Lung (tissue), 11 donors: ENCODE measurements at regions not wholly inside any gene's neighbourhood (a gene's known extent, or its start where the extent isn't known, plus 50 kb on each side); places are given as distances from the start of the nearest gene placed in this dataset.

Experiments used
- ATAC-seq: fragments of 200-7000 bp; cut with Tn5 transposase; one replicate; pipeline ENCODE4 v1.9.1; 2020; ENCODE audit warnings: moderate number of reproducible peaks; ENCODE audit not compliant: insufficient read depth, low FRiP score
- DNase-seq, 3 donors: peaks; one replicate each; pipeline ENCODE4 v3.0.0-alpha.2; 2013 to 2017
- H3K27ac ChIP-seq, 2 donors: one replicate each; pipeline ENCODE4 v1.5.1; 2013; ENCODE audit warnings: mild to moderate bottlenecking in 2 of 2, moderate library complexity in 2 of 2, control low read depth in 1 of 2, inconsistent platforms in 1 of 2, low read depth in 1 of 2, low read length in 1 of 2
- H3K27me3 ChIP-seq, 3 donors: one replicate each; pipeline ENCODE4 v1.5.1; 2013; ENCODE audit warnings: low read length in 2 of 3; ENCODE audit not compliant: control insufficient read depth in 3 of 3, insufficient read depth in 3 of 3
- H3K36me3 ChIP-seq, 4 donors: one replicate each; pipeline ENCODE4 v1.5.1; 2013; ENCODE audit warnings: low read length in 4 of 4, mild to moderate bottlenecking in 1 of 4, moderate library complexity in 1 of 4; ENCODE audit not compliant: control insufficient read depth in 4 of 4, insufficient read depth in 4 of 4
- H3K4me1 ChIP-seq, 5 donors: one replicate each; pipeline ENCODE4 v1.5.1; 2013; ENCODE audit warnings: low read length in 5 of 5, mild to moderate bottlenecking in 2 of 5, moderate library complexity in 1 of 5; ENCODE audit not compliant: control insufficient read depth in 5 of 5, insufficient read depth in 5 of 5
- H3K4me3 ChIP-seq: one replicate; pipeline ENCODE4 v1.5.1; 2013; ENCODE audit warnings: mild to moderate bottlenecking, control low read depth, moderate library complexity
- H3K9ac ChIP-seq, 2 donors: one replicate each; pipeline ENCODE4 v1.5.1; 2013; ENCODE audit warnings: low read length in 2 of 2, control low read depth in 1 of 2; ENCODE audit not compliant: insufficient read depth in 1 of 2
- H3K9me3 ChIP-seq, 4 donors: one replicate each; pipeline ENCODE4 v1.5.1; 2013; ENCODE audit warnings: low read length in 3 of 4, mild to moderate bottlenecking in 1 of 4, moderate library complexity in 1 of 4; ENCODE audit not compliant: control insufficient read depth in 4 of 4, insufficient read depth in 3 of 4
- CTCF ChIP-seq: IDR thresholded peaks from 2 replicates; pipeline ENCODE4 v1.5.1; 2012; ENCODE audit warnings: mild to moderate bottlenecking; ENCODE audit errors: control extremely low read depth, extremely low read depth
- WGBS, 2 donors: extraction: QIAGEN DNeasy Blood & Tissue Kit; methylation state at CpG; one replicate each; pipeline ENCODE4 v1.1.7; 2013; 5-methylcytosine and 5-hydroxymethylcytosine counted together
- donor health status: control.
- donor health status: control.
- donor health status: Bipolar disorder and iron deficiency.
- donor health status: healthy.
- donor health status: DM: yes; HTN: yes; CAD: no.

DNA sequence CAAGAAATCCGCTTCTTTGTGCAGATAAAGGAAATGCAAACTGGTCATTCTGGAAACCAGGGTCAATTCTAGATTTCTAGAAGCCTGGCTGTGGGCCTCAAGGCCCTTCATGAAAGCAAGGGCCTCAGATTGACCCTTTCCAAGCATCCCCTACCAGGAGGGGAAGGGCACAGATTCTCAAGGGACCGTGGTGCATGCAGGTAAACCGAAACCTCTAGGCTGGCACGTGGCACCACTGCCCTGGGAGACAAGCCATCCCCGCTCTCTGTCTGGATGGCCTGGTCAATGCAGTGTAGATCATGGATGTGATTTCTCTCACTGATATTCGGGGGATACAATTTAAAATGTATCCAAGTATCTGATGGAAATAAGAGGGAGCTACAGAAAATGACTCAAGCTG, 69.4 kb downstream of the TOMM20 start:
- no peak overlapping the region for H3K27ac ChIP-seq
- no peaks in the 10 kb centered on the region for H3K27me3 ChIP-seq
- DNase-seq (no peak), ATAC-seq (no peak)
- H3K9ac ChIP-seq: no peak overlapping the region
- H3K36me3 ChIP-seq: no peaks in the 10 kb centered on the region
- H3K4me3 ChIP-seq: no peak overlapping the region
- WGBS, 2 donors: 78 to 90% methylated on average over 6 of the region's 6 CpGs
- peaks cover 0 to 12% (median 0%) of the 10 kb centered on the region in 5 donors for H3K4me1 ChIP-seq
- no peak for TF ChIP-seq CTCF
- peaks cover 0 to 1% (median 0%) of the 10 kb centered on the region in 4 donors for H3K9me3 ChIP-seq

DNA sequence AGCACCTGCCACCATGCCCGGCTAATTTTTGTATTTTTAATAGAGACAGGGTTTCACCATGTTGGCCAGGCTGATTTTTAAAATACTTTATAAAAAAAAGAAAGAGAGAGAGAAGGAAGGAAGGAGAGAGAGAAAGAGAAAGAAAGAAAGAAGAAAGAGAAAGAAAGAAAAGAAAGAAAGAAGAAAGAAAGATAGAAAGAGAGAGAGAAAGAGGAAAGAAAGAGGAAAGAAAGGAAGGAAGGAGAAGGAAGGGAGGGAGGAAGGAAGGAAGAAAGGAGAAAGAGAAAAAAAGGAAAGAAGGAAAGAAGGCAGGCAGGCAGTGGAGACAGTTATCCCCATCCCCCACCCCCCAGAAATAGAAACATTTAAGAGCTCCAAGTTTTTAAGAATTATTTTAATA, 69.9 kb downstream of the TOMM20 start:
- no peak for ATAC-seq
- H3K4me3 ChIP-seq: no peak overlapping the region
- no peaks in the 10 kb centered on the region for H3K36me3 ChIP-seq
- no peak overlapping the region for H3K27ac ChIP-seq
- 55 to 57% methylated on average over 1 of the region's 1 CpG for WGBS, 2 donors
- H3K4me1 ChIP-seq: peaks cover 0 to 12% (median 0%) of the 10 kb centered on the region in 5 donors
- DNase-seq: no peak
- H3K27me3 ChIP-seq: no peaks in the 10 kb centered on the region
- no peak overlapping the region for H3K9ac ChIP-seq
- peaks cover 0 to 1% (median 0%) of the 10 kb centered on the region in 4 donors for H3K9me3 ChIP-seq
- no peak for TF ChIP-seq CTCF

- ATAC-seq: no peak
- H3K4me3 ChIP-seq: no peak overlapping the region
- no peak for TF ChIP-seq CTCF
- H3K27me3 ChIP-seq: no peaks in the 10 kb centered on the region
- H3K4me1 ChIP-seq: peaks cover 0 to 11% (median 0%) of the 10 kb centered on the region in 5 donors
- H3K9ac ChIP-seq: no peak overlapping the region
- H3K27ac ChIP-seq: no peak overlapping the region
- H3K9me3 ChIP-seq: peaks cover 0 to 1% (median 0%) of the 10 kb centered on the region in 4 donors
- H3K36me3 ChIP-seq: no peaks in the 10 kb centered on the region
- WGBS, 2 donors: 92 to 96% methylated on average over 12 of the region's 12 CpGs
- DNase-seq: no peak
These were observed 71.0 kb downstream of the TOMM20 start for GRCh38 chr1:235057385-235058306.
